T-helper 2 cell treated with Interferon-gamma antibody and Interleukin-4, amounts not matched to agents 5 μg/mL and 100 μg/mL, for 36 hours (primary cell): ENCODE measurements at regions not wholly inside any gene's neighbourhood (a gene's known extent, or its start where the extent isn't known, plus 50 kb on each side); places are given as distances from the start of the nearest gene placed in this dataset.

ENCODE experiments used
- DNase-seq: peaks from one replicate; pipeline ENCODE4 v3.0.0; 2021; ENCODE audit warnings: low spot score
- H3K27ac Mint-ChIP-seq: one replicate; pipeline ENCODE4 v1.8.0; 2021; ENCODE audit warnings: mild to moderate bottlenecking, mixed read lengths
- H3K27me3 Mint-ChIP-seq: one replicate; pipeline ENCODE4 v1.8.0; 2021; ENCODE audit warnings: low read depth, mixed read lengths
- H3K36me3 Mint-ChIP-seq: one replicate; pipeline ENCODE4 v1.8.0; 2021; ENCODE audit warnings: low read depth, mixed read lengths
- H3K4me1 Mint-ChIP-seq: one replicate; pipeline ENCODE4 v1.8.0; 2021; ENCODE audit warnings: low read depth, mixed read lengths
- H3K4me3 Mint-ChIP-seq: one replicate; pipeline ENCODE4 v1.8.0; 2022; ENCODE audit warnings: mild to moderate bottlenecking, moderate library complexity, mixed read lengths
- H3K9me3 Mint-ChIP-seq: one replicate; pipeline ENCODE4 v1.8.0; 2021; ENCODE audit warnings: mixed read lengths

GRCh38 chr11:95435192-95435591 lies 204.2 kb upstream of the SESN3 start:
- H3K4me3 Mint-ChIP-seq = peak overlapping the region; percentile 50
- no peaks in the 10 kb centered on the region for H3K36me3 Mint-ChIP-seq
- DNase-seq = no peak
- H3K27me3 Mint-ChIP-seq = peaks cover 7% of the 10 kb centered on the region
- no peaks in the 10 kb centered on the region for H3K9me3 Mint-ChIP-seq
- H3K27ac Mint-ChIP-seq = no peak overlapping the region
- peaks cover 18% of the 10 kb centered on the region for H3K4me1 Mint-ChIP-seq

DNA sequence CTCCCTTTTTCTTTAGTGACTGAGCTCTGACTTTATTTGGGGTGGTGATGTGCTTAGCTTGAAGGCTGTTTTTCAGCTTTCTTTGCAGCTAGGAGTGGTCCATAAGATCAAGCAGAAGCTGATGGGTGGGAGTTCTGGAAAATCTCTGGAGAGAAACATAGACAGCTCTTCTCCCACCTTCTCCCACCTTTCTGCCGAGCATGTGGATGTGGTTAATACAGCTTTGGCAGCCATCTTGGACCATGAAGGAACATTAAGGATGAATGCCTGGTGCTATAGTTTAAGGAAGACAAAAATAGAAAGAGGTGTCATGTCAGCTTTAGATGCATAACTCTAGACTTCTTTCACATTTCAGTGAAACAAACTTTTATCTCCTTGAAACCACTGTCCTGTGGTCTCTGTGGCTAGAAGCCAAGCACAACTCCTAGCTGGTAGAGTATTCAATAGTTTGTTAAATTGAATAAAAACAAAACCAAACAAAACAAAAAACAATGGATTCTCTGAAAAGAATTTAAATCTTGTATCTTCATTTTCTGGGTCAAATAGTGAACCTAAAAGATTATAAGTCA lies 203.6 kb upstream of the SESN3 start:
- peak; percentile 8 for DNase-seq
- H3K27ac Mint-ChIP-seq = peak overlapping the region; percentile 28
- H3K36me3 Mint-ChIP-seq = no peaks in the 10 kb centered on the region
- H3K27me3 Mint-ChIP-seq = peaks cover 7% of the 10 kb centered on the region
- no peaks in the 10 kb centered on the region for H3K9me3 Mint-ChIP-seq
- H3K4me3 Mint-ChIP-seq = peak overlapping the region; percentile 47
- peaks cover 18% of the 10 kb centered on the region for H3K4me1 Mint-ChIP-seq

GRCh38 chr11:95434009-95434408 lies 203.0 kb upstream of the SESN3 start:
- H3K4me1 Mint-ChIP-seq = peaks cover 18% of the 10 kb centered on the region
- H3K4me3 Mint-ChIP-seq = no peak overlapping the region
- no peak for DNase-seq
- no peaks in the 10 kb centered on the region for H3K9me3 Mint-ChIP-seq
- peaks cover 7% of the 10 kb centered on the region for H3K27me3 Mint-ChIP-seq
- no peaks in the 10 kb centered on the region for H3K36me3 Mint-ChIP-seq
- no peak overlapping the region for H3K27ac Mint-ChIP-seq

- Mint-ChIP-seq H3K27ac (no peak overlapping the region), H3K4me3 (no peak overlapping the region), H3K4me1 (peaks cover 18% of the 10 kb centered on the region), H3K27me3 (peaks cover 7% of the 10 kb centered on the region), H3K36me3 (no peaks in the 10 kb centered on the region), H3K9me3 (no peaks in the 10 kb centered on the region)
- DNase-seq = no peak
Measured at GRCh38 chr11:95432714-95433503, 201.9 kb upstream of the SESN3 start.

DNA sequence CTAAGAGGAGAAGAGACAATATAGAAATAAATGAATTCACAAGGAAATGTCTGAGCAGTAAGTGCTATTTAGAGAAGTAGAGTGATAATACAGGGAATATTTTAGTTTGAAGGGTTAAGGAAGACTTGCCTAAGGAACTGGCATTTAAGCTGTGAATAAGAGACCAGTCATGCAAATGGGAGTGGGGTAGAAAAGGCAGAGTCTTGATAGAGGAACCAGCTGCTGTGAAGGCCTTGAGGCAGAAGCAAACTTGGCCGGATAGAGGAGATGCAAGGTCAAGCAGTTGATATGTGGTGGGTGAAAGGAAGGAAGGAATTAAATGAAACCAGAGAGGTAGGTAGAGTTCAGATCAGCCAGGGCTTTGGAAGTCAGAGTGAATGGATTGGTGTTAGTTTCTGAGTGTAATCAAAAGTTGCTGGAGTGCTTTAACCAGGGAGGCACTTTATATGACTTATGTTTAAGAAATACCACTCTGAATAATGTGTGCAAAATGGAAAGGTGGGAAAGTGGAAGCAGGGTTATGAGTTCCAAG lies 198.4 kb upstream of the SESN3 start:
- H3K4me3 Mint-ChIP-seq = no peak overlapping the region
- H3K9me3 Mint-ChIP-seq = no peaks in the 10 kb centered on the region
- DNase-seq = no peak
- peaks cover 6% of the 10 kb centered on the region for H3K4me1 Mint-ChIP-seq
- no peaks in the 10 kb centered on the region for H3K36me3 Mint-ChIP-seq
- no peak overlapping the region for H3K27ac Mint-ChIP-seq
- H3K27me3 Mint-ChIP-seq = peaks cover 9% of the 10 kb centered on the region

DNA sequence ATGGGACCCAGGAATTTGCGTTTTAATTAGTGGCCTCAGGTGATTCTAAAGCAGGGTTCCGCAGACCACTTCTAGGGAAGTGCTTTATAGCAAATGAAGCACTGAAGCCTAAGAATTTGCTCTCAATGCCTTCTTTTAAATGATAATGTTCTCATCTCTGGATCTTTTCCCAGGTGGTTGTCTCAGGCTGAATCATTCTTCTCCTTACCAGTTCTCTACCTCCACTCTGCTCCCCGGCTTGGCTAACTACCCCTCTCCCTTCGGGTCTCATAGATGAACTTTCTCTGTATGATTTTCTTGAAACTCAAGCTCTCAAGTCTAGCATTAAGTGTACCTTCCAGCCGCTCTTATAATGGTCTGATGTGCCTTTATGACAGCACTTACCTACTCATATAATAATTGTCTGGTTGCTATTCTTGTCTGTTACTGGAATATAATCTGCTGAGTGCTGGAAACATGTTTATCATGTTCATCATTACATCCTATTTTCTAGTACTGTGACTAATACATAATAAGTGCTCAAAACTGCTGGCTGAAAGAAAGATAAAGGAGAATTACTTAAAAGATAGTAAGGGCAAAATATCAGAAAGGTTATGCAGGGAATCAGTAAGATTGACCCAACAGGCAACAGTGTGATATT lies 195.9 kb upstream of the SESN3 start:
- H3K27me3 Mint-ChIP-seq = peaks cover 2% of the 10 kb centered on the region
- no peaks in the 10 kb centered on the region for H3K36me3 Mint-ChIP-seq
- DNase-seq = no peak
- no peak overlapping the region for H3K4me3 Mint-ChIP-seq
- no peaks in the 10 kb centered on the region for H3K4me1 Mint-ChIP-seq
- no peaks in the 10 kb centered on the region for H3K9me3 Mint-ChIP-seq
- H3K27ac Mint-ChIP-seq = no peak overlapping the region

- Mint-ChIP-seq H3K36me3 (no peaks in the 10 kb centered on the region), H3K4me1 (peaks cover 1% of the 10 kb centered on the region), H3K27ac (no peak overlapping the region), H3K9me3 (no peaks in the 10 kb centered on the region), H3K27me3 (no peaks in the 10 kb centered on the region), H3K4me3 (no peak overlapping the region)
- no peak for DNase-seq
Measured at GRCh38 chr11:95419915-95420314, 188.9 kb upstream of the SESN3 start.

DNA sequence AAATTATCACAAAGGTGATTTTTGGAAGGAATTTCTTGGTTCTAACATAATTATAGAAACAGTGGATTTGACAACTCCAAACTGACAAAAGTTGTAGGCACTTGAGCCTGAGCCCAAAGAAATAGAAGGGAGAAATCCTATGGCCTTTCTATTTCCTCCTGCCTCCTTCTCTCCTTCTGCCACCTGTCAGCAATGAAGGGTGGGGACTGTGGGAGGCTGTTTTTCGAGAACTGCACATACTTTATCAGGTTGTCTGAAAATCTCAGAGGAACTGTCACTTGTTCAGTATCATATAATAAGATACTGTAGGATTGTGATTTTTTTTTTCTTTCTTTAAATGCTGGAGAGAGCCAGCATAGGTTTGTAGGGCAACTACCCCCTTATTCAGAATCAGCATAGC lies 187.9 kb upstream of the SESN3 start:
- Mint-ChIP-seq H3K27me3 (no peaks in the 10 kb centered on the region), H3K36me3 (no peaks in the 10 kb centered on the region), H3K4me3 (no peak overlapping the region), H3K27ac (no peak overlapping the region), H3K4me1 (peaks cover 1% of the 10 kb centered on the region), H3K9me3 (no peaks in the 10 kb centered on the region)
- no peak for DNase-seq

DNA sequence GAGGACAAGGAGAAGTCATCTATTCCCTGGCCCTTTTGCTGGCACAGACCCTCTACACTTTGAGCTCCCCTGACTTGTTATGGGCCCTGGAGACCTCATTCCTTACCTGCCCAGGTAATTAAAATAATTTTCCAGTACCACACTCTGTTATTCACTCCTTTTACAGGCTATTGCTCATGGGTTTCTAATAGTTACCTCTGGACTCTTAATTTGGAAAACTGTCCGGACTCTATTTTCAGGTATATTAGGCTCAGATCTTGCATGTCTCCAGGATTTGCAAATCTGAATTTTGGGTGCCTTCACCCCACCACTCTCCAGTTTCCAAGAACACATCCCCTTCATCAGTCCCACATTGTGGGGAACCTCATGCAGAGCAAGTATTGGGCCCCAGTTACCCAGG lies 186.8 kb upstream of the SESN3 start:
- Mint-ChIP-seq H3K27me3 (no peaks in the 10 kb centered on the region), H3K27ac (no peak overlapping the region), H3K9me3 (no peaks in the 10 kb centered on the region), H3K4me1 (peaks cover 1% of the 10 kb centered on the region), H3K36me3 (no peaks in the 10 kb centered on the region), H3K4me3 (no peak overlapping the region)
- DNase-seq = no peak

DNA sequence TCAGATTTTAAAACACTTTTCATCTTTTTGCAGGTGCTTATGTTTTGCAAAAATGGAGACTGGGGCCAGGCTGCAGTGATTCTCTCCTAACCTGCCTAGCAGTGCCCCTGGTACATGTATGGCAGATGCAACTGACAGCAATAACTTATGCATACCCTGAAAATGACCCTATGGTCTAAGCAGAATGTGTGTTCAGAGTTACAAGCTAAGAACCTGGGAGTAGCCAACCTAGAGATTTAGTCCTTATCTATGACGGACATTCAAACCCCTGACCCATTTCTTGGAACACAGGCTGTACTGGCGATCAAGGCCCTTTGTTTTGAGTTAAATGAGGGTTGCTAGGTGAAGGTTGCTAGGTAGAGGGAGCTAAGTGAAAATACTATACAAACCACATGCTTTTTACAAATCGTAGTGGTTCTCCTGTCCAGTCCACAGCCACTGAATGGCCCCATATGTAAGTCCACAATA lies 184.9 kb upstream of the SESN3 start:
- no peaks in the 10 kb centered on the region for H3K27me3 Mint-ChIP-seq
- H3K4me3 Mint-ChIP-seq = no peak overlapping the region
- peaks cover 6% of the 10 kb centered on the region for H3K4me1 Mint-ChIP-seq
- no peak overlapping the region for H3K27ac Mint-ChIP-seq
- H3K36me3 Mint-ChIP-seq = peaks cover 2% of the 10 kb centered on the region
- no peaks in the 10 kb centered on the region for H3K9me3 Mint-ChIP-seq
- no peak for DNase-seq

DNA sequence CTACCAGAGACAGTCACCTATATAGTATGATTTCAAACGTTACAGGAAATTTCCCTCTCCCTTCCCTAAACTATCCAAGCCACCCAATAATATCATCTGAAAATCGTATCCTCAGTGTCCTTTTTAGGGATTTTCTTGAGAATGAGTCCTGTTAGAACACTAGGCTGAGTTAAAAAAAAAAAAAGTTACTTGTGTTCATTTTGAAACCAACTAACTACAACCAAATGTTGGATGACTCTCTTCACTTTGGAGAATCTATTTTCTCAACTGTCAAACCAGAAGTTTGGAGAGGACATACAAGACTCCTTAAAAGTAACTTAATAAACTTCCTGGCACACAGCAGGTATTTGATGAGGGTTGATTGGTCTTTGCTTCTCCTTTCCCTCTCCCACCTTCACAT lies 183.2 kb upstream of the SESN3 start:
- H3K4me1 Mint-ChIP-seq = peaks cover 9% of the 10 kb centered on the region
- no peak overlapping the region for H3K27ac Mint-ChIP-seq
- H3K9me3 Mint-ChIP-seq = no peaks in the 10 kb centered on the region
- DNase-seq = no peak
- no peaks in the 10 kb centered on the region for H3K27me3 Mint-ChIP-seq
- no peak overlapping the region for H3K4me3 Mint-ChIP-seq
- peaks cover 2% of the 10 kb centered on the region for H3K36me3 Mint-ChIP-seq

DNA sequence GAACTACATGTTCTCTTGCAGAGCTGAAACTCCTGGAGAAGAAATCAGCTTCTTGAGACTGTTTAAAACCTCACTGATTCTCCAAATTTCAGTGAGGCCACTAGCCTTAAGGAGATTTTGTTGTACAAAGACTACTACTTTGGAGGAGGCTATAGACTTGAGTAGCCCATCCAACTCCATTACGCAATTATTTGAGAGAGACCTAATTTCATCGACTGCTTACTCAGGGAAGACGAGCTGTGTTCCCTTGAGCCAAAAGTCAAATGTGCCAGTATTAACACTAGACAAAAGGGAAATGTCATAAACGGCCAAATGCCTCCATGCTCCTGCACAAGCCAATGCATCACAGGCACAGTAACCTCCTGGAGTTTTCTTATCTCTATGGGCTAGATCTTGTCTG lies 182.8 kb upstream of the SESN3 start:
- Mint-ChIP-seq H3K4me1 (peaks cover 9% of the 10 kb centered on the region), H3K36me3 (peaks cover 2% of the 10 kb centered on the region), H3K27me3 (no peaks in the 10 kb centered on the region), H3K4me3 (no peak overlapping the region), H3K9me3 (no peaks in the 10 kb centered on the region), H3K27ac (no peak overlapping the region)
- no peak for DNase-seq

DNA sequence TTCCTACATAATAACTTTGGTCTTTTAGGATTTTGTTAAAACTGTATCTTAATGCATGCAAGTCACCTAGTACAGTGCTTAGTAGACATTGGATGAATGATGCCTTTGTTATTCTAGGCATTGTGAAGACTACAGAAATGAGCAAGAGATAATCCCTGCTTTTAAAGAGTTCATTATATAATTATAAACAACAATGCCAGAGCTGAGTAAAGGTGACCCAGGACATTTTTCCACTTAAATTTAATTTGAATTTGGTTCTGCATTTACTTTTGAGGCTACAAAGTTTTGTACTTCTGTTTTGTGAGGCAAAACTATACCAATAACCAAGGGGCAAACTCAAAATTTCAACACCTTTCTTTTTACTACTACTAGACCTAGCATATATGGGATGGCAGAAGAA lies 182.0 kb upstream of the SESN3 start:
- Mint-ChIP-seq H3K27me3 (no peaks in the 10 kb centered on the region), H3K9me3 (no peaks in the 10 kb centered on the region), H3K27ac (no peak overlapping the region), H3K36me3 (peaks cover 2% of the 10 kb centered on the region), H3K4me1 (peaks cover 9% of the 10 kb centered on the region), H3K4me3 (no peak overlapping the region)
- DNase-seq = no peak

- no peak overlapping the region for H3K27ac Mint-ChIP-seq
- no peaks in the 10 kb centered on the region for H3K27me3 Mint-ChIP-seq
- peaks cover 9% of the 10 kb centered on the region for H3K4me1 Mint-ChIP-seq
- H3K36me3 Mint-ChIP-seq = peaks cover 2% of the 10 kb centered on the region
- DNase-seq = no peak
- no peaks in the 10 kb centered on the region for H3K9me3 Mint-ChIP-seq
- no peak overlapping the region for H3K4me3 Mint-ChIP-seq
Measured at GRCh38 chr11:95412074-95412473, 181.1 kb upstream of the SESN3 start.
